ENCODE measurements at regions not wholly inside any gene's neighbourhood (a gene's known extent, or its start where the extent isn't known, plus 50 kb on each side); places are given as distances from the start of the nearest gene placed in this dataset.

- TF ChIP-seq POLR2A (IDR thresholded peaks at IDR 0.05; ENCODE audit: low read depth, low read length) (no peak), MYC (IDR thresholded peaks at IDR 0.05; ENCODE audit: low read depth, low read length) (no peak), EZH2 (IDR thresholded peaks at IDR 0.05; ENCODE audit: borderline replicate concordance, low read depth, low read length, severe bottlenecking) (no peak), CTCF (IDR thresholded peaks at IDR 0.05; ENCODE audit: extremely low read depth in 1 of 2, insufficient read depth in 1 of 2, low read depth in 1 of 2, low read length in 2 of 2) (no peak)
Measured at GRCh38 chrX:134736356-134736755, 60.6 kb downstream of the PABIR2 start.
